Body of pancreas (tissue), 4 donors: ENCODE measurements at regions not wholly inside any gene's neighbourhood (a gene's known extent, or its start where the extent isn't known, plus 50 kb on each side); places are given as distances from the start of the nearest gene placed in this dataset.

Experiments used
- ATAC-seq: fragments of 150-250 bp; one replicate; pipeline ENCODE4 v1.9.1; 2016
- DNase-seq, 4 donors: peaks; one replicate each; pipeline ENCODE4 v3.0.0-alpha.2; 2019
- H3K27ac ChIP-seq, 4 donors: fragments of 200-600 bp; sonication (generic); 1 replicate in 3 of 4; 2 replicates in 1 of 4; pipeline versions ENCODE4 v1.5.1 to v1.6.1; 2016 to 2019; ENCODE audit warnings: mild to moderate bottlenecking in 1 of 4, mixed read lengths in 1 of 4, moderate library complexity in 1 of 4
- H3K27me3 ChIP-seq, 2 donors: fragments of 200-600 bp; sonication (generic); one replicate each; pipeline ENCODE4 v1.6.0; 2016; ENCODE audit warnings: mild to moderate bottlenecking in 1 of 2
- H3K36me3 ChIP-seq, 2 donors: fragments of 200-600 bp; sonication (generic); replicated peaks in 1 of 2; 2 replicates each; pipeline ENCODE4 v1.5.1; 2016; ENCODE audit warnings: low read depth in 2 of 2; ENCODE audit not compliant: insufficient read depth in 1 of 2
- H3K4me1 ChIP-seq: fragments of 200-600 bp; sonication (generic); one replicate; pipeline ENCODE4 v1.6.0; 2016
- H3K4me3 ChIP-seq, 2 donors: fragments of 200-600 bp; sonication (generic); 1 replicate in 1 of 2; 2 replicates in 1 of 2; pipeline ENCODE4 v1.5.1; 2016 to 2019
- H3K9me3 ChIP-seq, 3 donors: fragments of 200-600 bp; sonication (generic); 1 replicate in 2 of 3; 2 replicates in 1 of 3; pipeline ENCODE4 v1.5.1; 2016
- POLR2A ChIP-seq, 3 donors: fragments of 450-650 bp; IDR thresholded peaks; one replicate each; pipeline ENCODE4 v1.6.1; 2016; ENCODE audit warnings: antibody characterized with exemption in 3 of 3, mild to moderate bottlenecking in 2 of 3
- WGBS, 2 donors: methylation state at CpG; one replicate each; pipeline ENCODE4 v1.1.5; 2017; 5-methylcytosine and 5-hydroxymethylcytosine counted together
- intact Hi-C: fragments of 100-400 bp; cut with DNase I; formaldehyde crosslinking; loops from one replicate; pipeline ENCODE4 v1.15.1; 2023
- TF ChIP-seq, protein P1 (sequence below), 7 experiments: fragments of 450-650 bp in 4 of 7; fragments of 200-600 bp in 3 of 7; sonication (generic) in 3 of 7; IDR thresholded peaks; one replicate each; pipeline ENCODE4 v1.5.1; 2016 to 2019; ENCODE audit warnings: antibody characterized with exemption in 7 of 7

DNA sequence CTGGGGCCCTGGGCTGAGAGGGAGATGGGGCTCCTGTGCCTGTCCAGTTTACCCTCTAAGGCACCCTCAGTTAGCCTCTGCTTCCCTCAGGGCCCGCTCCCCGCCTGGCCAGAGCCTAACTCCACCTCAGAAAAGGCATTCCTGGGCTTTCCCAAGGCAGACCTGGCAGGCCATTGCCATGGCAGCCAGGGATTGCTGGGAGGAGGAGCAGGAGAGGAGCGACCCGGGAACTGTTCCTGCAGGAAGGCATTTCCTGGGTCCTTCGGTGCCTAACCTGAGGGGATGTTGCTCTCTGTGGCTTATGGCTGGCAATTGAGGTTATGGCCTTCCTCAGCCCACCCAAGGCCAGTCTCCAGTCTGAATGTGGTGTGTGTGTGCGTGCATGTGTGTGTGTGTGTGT is 131.3 kb downstream of the PJA1 start:
- Histone ChIP-seq H3K4me3 (no peak overlapping the region), H3K4me1 (no peaks in the 10 kb centered on the region), H3K9me3 (no peaks in the 10 kb centered on the region), H3K36me3 (no peaks in the 10 kb centered on the region), H3K27me3 (no peaks in the 10 kb centered on the region), H3K27ac (no peak overlapping the region)
- ATAC-seq (no peak), DNase-seq (no peak)
- WGBS, 2 donors: 40 to 79% methylated on average over 2 to 6 of the region's 6 CpGs
- TF ChIP-seq, protein P1, sequence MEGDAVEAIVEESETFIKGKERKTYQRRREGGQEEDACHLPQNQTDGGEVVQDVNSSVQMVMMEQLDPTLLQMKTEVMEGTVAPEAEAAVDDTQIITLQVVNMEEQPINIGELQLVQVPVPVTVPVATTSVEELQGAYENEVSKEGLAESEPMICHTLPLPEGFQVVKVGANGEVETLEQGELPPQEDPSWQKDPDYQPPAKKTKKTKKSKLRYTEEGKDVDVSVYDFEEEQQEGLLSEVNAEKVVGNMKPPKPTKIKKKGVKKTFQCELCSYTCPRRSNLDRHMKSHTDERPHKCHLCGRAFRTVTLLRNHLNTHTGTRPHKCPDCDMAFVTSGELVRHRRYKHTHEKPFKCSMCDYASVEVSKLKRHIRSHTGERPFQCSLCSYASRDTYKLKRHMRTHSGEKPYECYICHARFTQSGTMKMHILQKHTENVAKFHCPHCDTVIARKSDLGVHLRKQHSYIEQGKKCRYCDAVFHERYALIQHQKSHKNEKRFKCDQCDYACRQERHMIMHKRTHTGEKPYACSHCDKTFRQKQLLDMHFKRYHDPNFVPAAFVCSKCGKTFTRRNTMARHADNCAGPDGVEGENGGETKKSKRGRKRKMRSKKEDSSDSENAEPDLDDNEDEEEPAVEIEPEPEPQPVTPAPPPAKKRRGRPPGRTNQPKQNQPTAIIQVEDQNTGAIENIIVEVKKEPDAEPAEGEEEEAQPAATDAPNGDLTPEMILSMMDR (IDR thresholded peaks at IDR 0.05): no peak
- TF ChIP-seq POLR2A (IDR thresholded peaks at IDR 0.05): no peak
- intact Hi-C loops: no loop called here

DNA sequence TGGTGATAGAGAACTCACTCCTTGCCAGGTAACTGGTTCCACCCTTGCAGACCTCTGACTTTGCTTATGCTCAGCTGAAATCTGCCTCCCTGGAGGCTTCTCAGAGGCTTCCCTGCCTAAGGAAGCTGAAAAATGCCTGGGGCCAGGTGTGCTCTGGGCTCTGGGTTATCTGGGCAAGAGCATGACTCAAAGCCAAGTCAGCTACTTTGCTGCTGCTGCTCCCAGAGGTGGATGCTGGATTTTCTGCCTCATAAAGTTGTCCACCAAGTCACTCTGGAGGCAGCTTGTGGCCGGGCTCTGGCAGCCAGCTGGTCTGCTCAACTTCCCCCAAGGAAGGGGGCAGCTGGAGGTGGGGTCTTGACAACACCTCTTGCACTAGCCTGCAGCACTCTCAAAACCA is 132.7 kb downstream of the PJA1 start:
- ATAC-seq (no peak), DNase-seq (no peak)
- no peak overlapping the region for H3K27ac ChIP-seq
- H3K4me3 ChIP-seq: no peak overlapping the region
- WGBS, 2 donors: 100% methylated on average over 1 of the region's 1 CpG; no CpG with 5 or more reads in 1 of the 2 donors
- H3K9me3 ChIP-seq: no peaks in the 10 kb centered on the region
- no peaks in the 10 kb centered on the region for H3K4me1 ChIP-seq
- no peaks in the 10 kb centered on the region for H3K36me3 ChIP-seq
- no peak for TF ChIP-seq POLR2A (IDR thresholded peaks at IDR 0.05)
- TF ChIP-seq, protein P1 (IDR thresholded peaks at IDR 0.05): no peak
- intact Hi-C loops: no loop called here
- H3K27me3 ChIP-seq: no peaks in the 10 kb centered on the region

DNA sequence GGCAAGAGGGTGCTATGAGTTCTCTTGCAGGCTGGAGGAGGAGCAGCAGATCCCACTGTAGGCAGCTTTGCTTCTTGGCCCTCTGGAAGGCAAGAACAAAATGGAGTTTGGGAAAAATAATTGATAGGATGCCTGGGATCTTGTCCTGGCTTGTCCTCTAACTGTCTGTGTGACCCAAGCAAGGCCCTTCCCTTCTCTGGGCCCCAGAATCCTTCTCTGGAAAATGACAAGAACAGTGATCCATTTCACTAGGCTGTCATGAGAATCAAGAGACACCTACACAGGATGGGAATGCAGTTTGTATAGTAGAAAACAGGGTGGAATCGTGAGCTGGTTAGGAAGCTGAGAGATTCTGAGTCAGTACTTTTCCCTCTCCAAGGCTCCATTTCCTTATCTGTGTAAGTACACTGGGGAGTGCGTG is 133.3 kb downstream of the PJA1 start:
- H3K9me3 ChIP-seq: no peaks in the 10 kb centered on the region
- no peak for ATAC-seq
- no peak for TF ChIP-seq POLR2A (IDR thresholded peaks at IDR 0.05)
- TF ChIP-seq, protein P1 (IDR thresholded peaks at IDR 0.05): no peak
- H3K4me1 ChIP-seq: no peaks in the 10 kb centered on the region
- H3K27me3 ChIP-seq: no peaks in the 10 kb centered on the region
- DNase-seq: no peak
- H3K36me3 ChIP-seq: no peaks in the 10 kb centered on the region
- WGBS, 2 donors: 75 to 76% methylated on average over 2 of the region's 2 CpGs
- no peak overlapping the region for H3K4me3 ChIP-seq
- no peak overlapping the region for H3K27ac ChIP-seq
- intact Hi-C loops: no loop called here

DNA sequence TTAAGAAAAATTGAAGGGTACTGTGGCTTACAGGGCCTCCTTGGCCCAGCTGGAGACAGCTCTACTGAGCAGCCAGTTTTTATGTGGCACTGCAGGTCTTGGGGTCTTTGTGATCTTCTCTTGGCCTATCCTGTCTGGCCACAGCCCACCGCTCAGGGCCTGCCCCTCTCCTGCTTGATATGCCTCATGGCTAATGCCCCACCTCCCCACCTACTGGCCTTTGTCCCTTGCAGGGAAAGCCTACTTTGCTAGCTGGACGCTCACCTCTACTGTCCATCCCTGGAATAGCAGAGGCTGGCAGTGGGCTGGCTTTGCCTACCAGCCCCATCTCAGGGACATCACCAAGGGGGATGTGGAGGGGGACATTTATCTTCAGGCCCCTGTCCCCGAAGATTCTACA is 134.1 kb downstream of the PJA1 start:
- Histone ChIP-seq H3K36me3 (no peaks in the 10 kb centered on the region), H3K9me3 (no peaks in the 10 kb centered on the region), H3K27me3 (no peaks in the 10 kb centered on the region), H3K4me3 (no peak overlapping the region), H3K4me1 (no peaks in the 10 kb centered on the region), H3K27ac (no peak overlapping the region)
- WGBS, 2 donors: 29% methylated on average over 1 of the region's 3 CpGs; no CpG with 5 or more reads in 1 of the 2 donors
- ATAC-seq (no peak), DNase-seq (no peak)
- intact Hi-C loops: no loop called here
- TF ChIP-seq POLR2A (IDR thresholded peaks at IDR 0.05): no peak
- TF ChIP-seq, protein P1 (IDR thresholded peaks at IDR 0.05): no peak

DNA sequence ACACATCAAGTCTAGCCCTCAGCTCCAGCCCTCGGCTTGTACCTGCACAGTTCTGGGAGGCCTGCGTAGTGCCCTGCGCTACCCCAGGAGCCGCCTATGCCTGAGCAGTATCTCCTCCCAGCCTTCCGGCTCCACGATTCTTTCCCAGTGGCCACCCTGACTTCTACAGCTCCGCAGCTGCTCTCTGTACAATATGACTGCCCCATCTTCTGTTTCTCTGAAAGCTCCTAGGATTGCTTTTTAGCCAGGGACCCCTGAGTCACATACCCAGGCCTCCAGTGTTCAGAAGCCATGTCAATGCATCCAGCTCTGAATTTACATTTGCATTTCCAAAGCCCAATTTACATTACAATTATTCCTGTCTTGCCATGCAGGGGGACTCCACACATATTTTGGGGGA is 135.5 kb downstream of the PJA1 start:
- H3K27ac ChIP-seq: no peak overlapping the region
- DNase-seq (no peak), ATAC-seq (no peak)
- WGBS, 2 donors: 95 to 100% methylated on average over 4 to 7 of the region's 7 CpGs
- H3K27me3 ChIP-seq: no peaks in the 10 kb centered on the region
- intact Hi-C loops: no loop called here
- no peaks in the 10 kb centered on the region for H3K36me3 ChIP-seq
- H3K9me3 ChIP-seq: no peaks in the 10 kb centered on the region
- H3K4me3 ChIP-seq: no peak overlapping the region
- H3K4me1 ChIP-seq: no peaks in the 10 kb centered on the region
- TF ChIP-seq POLR2A (IDR thresholded peaks at IDR 0.05): no peak
- TF ChIP-seq, protein P1 (IDR thresholded peaks at IDR 0.05): no peak
